Thyroid gland (tissue), 4 donors: ENCODE measurements at regions not wholly inside any gene's neighbourhood (a gene's known extent, or its start where the extent isn't known, plus 50 kb on each side); places are given as distances from the start of the nearest gene placed in this dataset.

Experiments
- CTCF ChIP-seq, 6 experiments: fragments of 200-600 bp in 3 of 6; fragments of 450-650 bp in 3 of 6; sonication (generic) in 3 of 6; IDR thresholded peaks; one replicate each; pipeline ENCODE4 v1.5.1; 2016 to 2019; ENCODE audit warnings: antibody characterized with exemption in 6 of 6, mild to moderate bottlenecking in 2 of 6, inconsistent platforms in 1 of 6, moderate library complexity in 1 of 6
- POLR2A ChIP-seq, 2 donors: fragments of 450-650 bp; IDR thresholded peaks; one replicate each; pipeline ENCODE4 v1.6.1; 2017; ENCODE audit warnings: antibody characterized with exemption in 2 of 2, mild to moderate bottlenecking in 2 of 2, moderate library complexity in 1 of 2

GRCh38 chr3:193787496-193787870 is 194.5 kb downstream of the OPA1 start:
- TF ChIP-seq CTCF (IDR thresholded peaks at IDR 0.05) (no peak), POLR2A (IDR thresholded peaks at IDR 0.05) (no peak)
